Liver (tissue), 7 donors: ENCODE measurements at regions not wholly inside any gene's neighbourhood (a gene's known extent, or its start where the extent isn't known, plus 50 kb on each side); places are given as distances from the start of the nearest gene placed in this dataset.

Source experiments
- DNase-seq: peaks from one replicate; pipeline ENCODE4 v3.0.0-alpha.2; 2017; ENCODE audit warnings: low spot score
- H3K27ac ChIP-seq, 2 donors: one replicate each; pipeline ENCODE4 v1.7.0; 2013; ENCODE audit warnings: inconsistent platforms in 2 of 2, low read length in 2 of 2, control low read depth in 1 of 2, low read depth in 1 of 2, mild to moderate bottlenecking in 1 of 2
- H3K27me3 ChIP-seq, 4 donors: one replicate each; pipeline versions ENCODE4 v1.6.1 to v1.7.0; 2013; ENCODE audit warnings: low read length in 3 of 4, inconsistent platforms in 1 of 4, mild to moderate bottlenecking in 1 of 4, moderate library complexity in 1 of 4; ENCODE audit not compliant: control insufficient read depth in 4 of 4, insufficient read depth in 4 of 4
- H3K36me3 ChIP-seq, 4 donors: one replicate each; pipeline versions ENCODE4 v1.6.1 to v1.7.0; 2013; ENCODE audit warnings: low read length in 3 of 4, mild to moderate bottlenecking in 3 of 4, low read depth in 1 of 4, moderate library complexity in 1 of 4; ENCODE audit not compliant: control insufficient read depth in 4 of 4, insufficient read depth in 3 of 4
- H3K4me1 ChIP-seq, 4 donors: one replicate each; pipeline versions ENCODE4 v1.6.1 to v1.7.0; 2013; ENCODE audit warnings: low read length in 3 of 4, mild to moderate bottlenecking in 3 of 4, moderate library complexity in 1 of 4; ENCODE audit not compliant: control insufficient read depth in 4 of 4, insufficient read depth in 4 of 4
- H3K4me3 ChIP-seq, 3 donors: one replicate each; pipeline versions ENCODE4 v1.6.1 to v1.7.0; 2013; ENCODE audit warnings: low read length in 3 of 3, control low read depth in 1 of 3, low read depth in 1 of 3, mild to moderate bottlenecking in 1 of 3
- H3K9ac ChIP-seq, 2 donors: one replicate each; pipeline ENCODE4 v1.7.0; 2013; ENCODE audit warnings: low read length in 2 of 2, mild to moderate bottlenecking in 2 of 2, moderate library complexity in 2 of 2, control low read depth in 1 of 2, low read depth in 1 of 2
- H3K9me3 ChIP-seq, 4 donors: one replicate each; pipeline versions ENCODE4 v1.6.1 to v1.7.0; 2013; ENCODE audit warnings: low read length in 3 of 4; ENCODE audit not compliant: control insufficient read depth in 4 of 4
- FOXA1 ChIP-seq: IDR thresholded peaks from 2 replicates; pipeline ENCODE4 v1.6.1; 2016; ENCODE audit warnings: antibody characterized with exemption
- FOXA2 ChIP-seq: IDR thresholded peaks from 2 replicates; pipeline ENCODE4 v1.6.1; 2016; ENCODE audit warnings: antibody characterized with exemption
- HNF4A ChIP-seq, 2 donors: conservative IDR thresholded peaks; 2 replicates each; pipeline ENCODE4 v1.6.1; 2016; ENCODE audit warnings: antibody characterized with exemption in 2 of 2, mild to moderate bottlenecking in 2 of 2
- HNF4G ChIP-seq: IDR thresholded peaks from 2 replicates; pipeline ENCODE4 v1.6.1; 2016; ENCODE audit warnings: antibody characterized with exemption
- MAX ChIP-seq: IDR thresholded peaks from 2 replicates; pipeline ENCODE4 v1.6.1; 2016; ENCODE audit warnings: antibody characterized with exemption
- NR2F2 ChIP-seq: IDR thresholded peaks from 2 replicates; pipeline ENCODE4 v1.6.1; 2016; ENCODE audit warnings: antibody characterized with exemption
- RAD21 ChIP-seq, 2 donors: IDR thresholded peaks; 2 replicates each; pipeline ENCODE4 v1.6.1; 2016; ENCODE audit warnings: antibody characterized with exemption in 2 of 2, mild to moderate bottlenecking in 2 of 2
- REST ChIP-seq: IDR thresholded peaks from 2 replicates; pipeline ENCODE4 v1.6.1; 2016; ENCODE audit warnings: antibody characterized with exemption, mild to moderate bottlenecking
- RXRA ChIP-seq, 2 donors: IDR thresholded peaks; 2 replicates each; pipeline ENCODE4 v1.6.1; 2017 to 2018; ENCODE audit warnings: antibody characterized with exemption in 2 of 2, mild to moderate bottlenecking in 1 of 2
- SP1 ChIP-seq: IDR thresholded peaks from 2 replicates; pipeline ENCODE4 v1.6.1; 2018; ENCODE audit warnings: antibody characterized with exemption, mild to moderate bottlenecking
- YY1 ChIP-seq: IDR thresholded peaks from 2 replicates; pipeline ENCODE4 v1.6.1; 2016; ENCODE audit warnings: antibody characterized with exemption, mild to moderate bottlenecking
- WGBS: extraction: QIAGEN DNeasy Blood & Tissue Kit; methylation state at CpG from one replicate; pipeline ENCODE4 v1.1.7; 2013; 5-methylcytosine and 5-hydroxymethylcytosine counted together
- donor health status: healthy.
- donor health status: healthy.
- donor health status: healthy.
- donor health status: healthy.

- TF ChIP-seq REST, result no peak
These were observed 1029.2 kb downstream of the OTOL1 start (continued) for GRCh38 chr3:162525771-162526170.

- DNase-seq, result no peak
- no peak for TF ChIP-seq RXRA (IDR thresholded peaks at IDR 0.05)
- 66% methylated on average over 2 of the region's 2 CpGs for WGBS
These were observed 1037.8 kb downstream of the OTOL1 start for GRCh38 chr3:162534431-162534830.

GRCh38 chr3:162538491-162538890, 1041.9 kb downstream of the OTOL1 start:
- no peak for DNase-seq
- Histone ChIP-seq H3K9ac (no peak overlapping the region), H3K9me3 (no peaks in the 10 kb centered on the region), H3K27me3 (no peaks in the 10 kb centered on the region), H3K4me1 (no peaks in the 10 kb centered on the region), H3K36me3 (no peaks in the 10 kb centered on the region), H3K27ac (no peak overlapping the region), H3K4me3 (no peak overlapping the region)
- WGBS, result 61% methylated on average over 2 of the region's 2 CpGs
- TF ChIP-seq FOXA1 (no peak), SP1 (no peak), RXRA (IDR thresholded peaks at IDR 0.05) (no peak), REST (no peak)

More at GRCh38 chr3:162534431-162534830, 1037.8 kb downstream of the OTOL1 start:
- no peak overlapping the region for H3K4me3 ChIP-seq
- H3K27ac ChIP-seq, result no peak overlapping the region
- H3K9ac ChIP-seq, result no peak overlapping the region
- H3K4me1 ChIP-seq, result no peaks in the 10 kb centered on the region
- no peaks in the 10 kb centered on the region for H3K27me3 ChIP-seq
- H3K9me3 ChIP-seq, result no peaks in the 10 kb centered on the region
- H3K36me3 ChIP-seq, result no peaks in the 10 kb centered on the region

- no peak for DNase-seq
- WGBS, result 63% methylated on average over 3 of the region's 3 CpGs
- Histone ChIP-seq H3K9me3 (no peaks in the 10 kb centered on the region), H3K27ac (no peak overlapping the region), H3K9ac (no peak overlapping the region), H3K36me3 (no peaks in the 10 kb centered on the region), H3K27me3 (no peaks in the 10 kb centered on the region), H3K4me1 (no peaks in the 10 kb centered on the region), H3K4me3 (no peak overlapping the region)
- TF ChIP-seq RAD21 (IDR thresholded peaks at IDR 0.05), result no peak
- TF ChIP-seq NR2F2, result no peak
- TF ChIP-seq RXRA (IDR thresholded peaks at IDR 0.05), result no peak
- no peak for TF ChIP-seq SP1
- TF ChIP-seq FOXA2, result no peak
- no peak for TF ChIP-seq FOXA1
- no peak for TF ChIP-seq MAX
- no peak for TF ChIP-seq HNF4A (conservative IDR thresholded peaks at IDR 0.05)
- TF ChIP-seq HNF4G, result no peak
- no peak for TF ChIP-seq YY1
These were observed 1042.3 kb downstream of the OTOL1 start for GRCh38 chr3:162538906-162539305.
